ENCODE measurements at regions not wholly inside any gene's neighbourhood (a gene's known extent, or its start where the extent isn't known, plus 50 kb on each side); places are given as distances from the start of the nearest gene placed in this dataset.

- DNase-seq, result no peak
Observed at GRCh38 chr4:176443646-176444409, 124.1 kb downstream of the SPCS3 start.

GRCh38 chr4:176444741-176445140 is 125.0 kb downstream of the SPCS3 start:
- no peak for DNase-seq

GRCh38 chr4:176448761-176449160 is 129.0 kb downstream of the SPCS3 start:
- no peak for DNase-seq

- no peak for DNase-seq
Observed at GRCh38 chr4:176451443-176451842, 131.7 kb downstream of the SPCS3 start.

- DNase-seq, result no peak
Observed at GRCh38 chr4:176453079-176453478, 133.3 kb downstream of the SPCS3 start.

GRCh38 chr4:176453658-176454057 is 133.9 kb downstream of the SPCS3 start:
- DNase-seq, result no peak

- DNase-seq, result no peak
Observed at GRCh38 chr4:176464748-176465147, 145.0 kb downstream of the SPCS3 start.

- no peak for DNase-seq
Observed at GRCh38 chr4:176467001-176467400, 147.2 kb downstream of the SPCS3 start.

GRCh38 chr4:176469546-176469945 is 149.8 kb downstream of the SPCS3 start:
- no peak for DNase-seq

- DNase-seq, result no peak
Observed at GRCh38 chr4:176470671-176471070, 150.9 kb downstream of the SPCS3 start.

- DNase-seq, result no peak
Observed at GRCh38 chr4:176475067-176475466, 155.3 kb downstream of the SPCS3 start.

- no peak for DNase-seq
Observed at GRCh38 chr4:176478076-176478475, 158.3 kb downstream of the SPCS3 start.

- DNase-seq, result no peak
Observed at GRCh38 chr4:176479767-176480166, 160.0 kb downstream of the SPCS3 start.

- DNase-seq, result no peak
Observed at GRCh38 chr4:176482972-176483371, 163.2 kb downstream of the SPCS3 start.

- DNase-seq, result no peak
Observed at GRCh38 chr4:176484301-176484984, 164.7 kb downstream of the SPCS3 start.

GRCh38 chr4:176489001-176489400 is 169.2 kb downstream of the SPCS3 start:
- DNase-seq, result no peak

GRCh38 chr4:176492646-176493302 is 173.0 kb downstream of the SPCS3 start:
- peak; percentile 61 for DNase-seq

GRCh38 chr4:176498617-176499256 is 179.0 kb downstream of the SPCS3 start:
- no peak for DNase-seq

GRCh38 chr4:176499518-176499917 is 179.8 kb downstream of the SPCS3 start:
- DNase-seq, result peak; percentile 52

GRCh38 chr4:176500894-176501293 is 181.1 kb downstream of the SPCS3 start:
- no peak for DNase-seq

- no peak for DNase-seq
Observed at GRCh38 chr4:176504118-176504517, 184.4 kb downstream of the SPCS3 start.

- DNase-seq, result no peak
Observed at GRCh38 chr4:176507845-176508533, 188.2 kb downstream of the SPCS3 start.

All from kidney glomerular epithelial cell (primary cell).